NCI-H2029 (cell line): ENCODE measurements at regions not wholly inside any gene's neighbourhood (a gene's known extent, or its start where the extent isn't known, plus 50 kb on each side); places are given as distances from the start of the nearest gene placed in this dataset.
"Not testable (repeated sequence)": the region's sequence is repeated elsewhere in the genome, so short reads cannot be mapped to it uniquely, and the experiment has no call there.

Experiments used
- DNase-seq: peaks from one replicate; lab custom pipeline; 2025; lab: John Stamatoyannopoulos, UW

GRCh38 chr2:195535911-195536522 lies 121.0 kb upstream of the SLC39A10 start:
- no peak for DNase-seq

- DNase-seq, result no peak
Measured at GRCh38 chr2:195534971-195535370, 122.1 kb upstream of the SLC39A10 start.

GRCh38 chr2:195533771-195534642 lies 123.0 kb upstream of the SLC39A10 start:
- no peak for DNase-seq

- no peak for DNase-seq
Measured at GRCh38 chr2:195532628-195533271, 124.3 kb upstream of the SLC39A10 start.

GRCh38 chr2:195532255-195532627 lies 124.8 kb upstream of the SLC39A10 start:
- no peak for DNase-seq

- no peak for DNase-seq
Measured at GRCh38 chr2:195531754-195532153, 125.3 kb upstream of the SLC39A10 start.

- DNase-seq, result not testable (repeated sequence)
Measured at GRCh38 chr2:195523242-195523641, 133.8 kb upstream of the SLC39A10 start.

- no peak for DNase-seq
Measured at GRCh38 chr2:195521589-195521988, 135.4 kb upstream of the SLC39A10 start.

GRCh38 chr2:195520671-195521155 lies 136.3 kb upstream of the SLC39A10 start:
- no peak for DNase-seq

GRCh38 chr2:195515551-195515950 lies 141.5 kb upstream of the SLC39A10 start:
- DNase-seq, result no peak

- no peak for DNase-seq
Measured at GRCh38 chr2:195514365-195514764, 142.7 kb upstream of the SLC39A10 start.

- no peak for DNase-seq
Measured at GRCh38 chr2:195513119-195513518, 143.9 kb upstream of the SLC39A10 start.

- DNase-seq, result no peak
Measured at GRCh38 chr2:195509551-195509950, 147.5 kb upstream of the SLC39A10 start.

GRCh38 chr2:195508139-195508455 lies 148.9 kb upstream of the SLC39A10 start:
- DNase-seq, result no peak

- no peak for DNase-seq
Measured at GRCh38 chr2:195507447-195508138, 149.4 kb upstream of the SLC39A10 start.

- DNase-seq, result no peak
Measured at GRCh38 chr2:195505701-195506100, 151.3 kb upstream of the SLC39A10 start.

GRCh38 chr2:195503208-195503607 lies 153.8 kb upstream of the SLC39A10 start:
- DNase-seq, result no peak

GRCh38 chr2:195501746-195502145 lies 155.3 kb upstream of the SLC39A10 start:
- DNase-seq, result no peak

GRCh38 chr2:195500879-195501278 lies 156.1 kb upstream of the SLC39A10 start:
- DNase-seq, result no peak

- DNase-seq, result no peak
Measured at GRCh38 chr2:195498839-195499490, 158.1 kb upstream of the SLC39A10 start.

- DNase-seq, result no peak
Measured at GRCh38 chr2:195498176-195498575, 158.8 kb upstream of the SLC39A10 start.

GRCh38 chr2:195496991-195497390 lies 160.0 kb upstream of the SLC39A10 start:
- no peak for DNase-seq
